ENCODE measurements at regions not wholly inside any gene's neighbourhood (a gene's known extent, or its start where the extent isn't known, plus 50 kb on each side); places are given as distances from the start of the nearest gene placed in this dataset.

GRCh38 chr6:153625089-153625488 lies 414.0 kb upstream of the OPRM1 start:
- H3K9ac ChIP-seq (ENCODE audit: insufficient read length): no peak overlapping the region
- DNase-seq (ENCODE audit: low read depth, low spot score): peak; percentile 95
- no peaks in the 10 kb centered on the region for H3K9me3 ChIP-seq (ENCODE audit: low read depth, low read length)

GRCh38 chr6:153624528-153624927 lies 414.5 kb upstream of the OPRM1 start:
- Histone ChIP-seq H3K36me3 (ENCODE audit: insufficient read depth, low read length) (no peaks in the 10 kb centered on the region), H3K9ac (ENCODE audit: insufficient read length) (no peak overlapping the region), H3K27ac (peak overlapping the region; percentile 77), H3K9me3 (ENCODE audit: low read depth, low read length) (no peaks in the 10 kb centered on the region), H3K4me3 (peak overlapping the region; percentile 55)
- TF ChIP-seq EZH2 (IDR thresholded peaks at IDR 0.05) (no peak), FOXP2 (optimal IDR thresholded peaks at IDR 0.05; ENCODE audit: control extremely low read depth, extremely low read length, insufficient read depth) (no peak), POLR2AphosphoS5 (IDR thresholded peaks at IDR 0.05; ENCODE audit: borderline replicate concordance, low read depth, low read length) (no peak)
- no peak for DNase-seq (ENCODE audit: low read depth, low spot score)

More at GRCh38 chr6:153625089-153625488, 414.0 kb upstream of the OPRM1 start:
- TF ChIP-seq EZH2 (IDR thresholded peaks at IDR 0.05) (no peak), POLR2AphosphoS5 (IDR thresholded peaks at IDR 0.05; ENCODE audit: borderline replicate concordance, low read depth, low read length) (peak; percentile 64; the same call in 1 of the 2 replicates)
- Histone ChIP-seq H3K4me3 (peak overlapping the region; percentile 55), H3K36me3 (ENCODE audit: insufficient read depth, low read length) (no peaks in the 10 kb centered on the region), H3K27ac (peak overlapping the region; percentile 77)

- H3K36me3 ChIP-seq (ENCODE audit: insufficient read depth, low read length): no peaks in the 10 kb centered on the region
- TF ChIP-seq FOXP2 (optimal IDR thresholded peaks at IDR 0.05; ENCODE audit: control extremely low read depth, extremely low read length, insufficient read depth) (no peak), POLR2AphosphoS5 (IDR thresholded peaks at IDR 0.05; ENCODE audit: borderline replicate concordance, low read depth, low read length) (no peak), EZH2 (IDR thresholded peaks at IDR 0.05) (no peak)
- H3K27ac ChIP-seq: peak overlapping the region; percentile 77
- no peak overlapping the region for H3K9ac ChIP-seq (ENCODE audit: insufficient read length)
- DNase-seq (ENCODE audit: low read depth, low spot score): no peak
- H3K9me3 ChIP-seq (ENCODE audit: low read depth, low read length): no peaks in the 10 kb centered on the region
- H3K4me3 ChIP-seq: no peak overlapping the region
Observed at GRCh38 chr6:153623496-153623895, 415.5 kb upstream of the OPRM1 start.

- Histone ChIP-seq H3K9me3 (ENCODE audit: low read depth, low read length) (no peaks in the 10 kb centered on the region), H3K9ac (ENCODE audit: insufficient read length) (no peak overlapping the region), H3K27ac (no peak overlapping the region; the same call in 1 of the 2 replicates), H3K36me3 (ENCODE audit: insufficient read depth, low read length) (no peaks in the 10 kb centered on the region), H3K4me3 (no peak overlapping the region)
- no peak for DNase-seq (ENCODE audit: low read depth, low spot score)
- TF ChIP-seq POLR2AphosphoS5 (IDR thresholded peaks at IDR 0.05; ENCODE audit: borderline replicate concordance, low read depth, low read length): no peak
- TF ChIP-seq FOXP2 (optimal IDR thresholded peaks at IDR 0.05; ENCODE audit: control extremely low read depth, extremely low read length, insufficient read depth): no peak
- no peak for TF ChIP-seq EZH2 (IDR thresholded peaks at IDR 0.05)
Observed at GRCh38 chr6:153621491-153621890, 417.5 kb upstream of the OPRM1 start.

- H3K9me3 ChIP-seq (ENCODE audit: low read depth, low read length): no peaks in the 10 kb centered on the region
- no peak overlapping the region for H3K9ac ChIP-seq (ENCODE audit: insufficient read length)
- no peak overlapping the region for H3K4me3 ChIP-seq
- no peaks in the 10 kb centered on the region for H3K36me3 ChIP-seq (ENCODE audit: insufficient read depth, low read length)
- TF ChIP-seq POLR2AphosphoS5 (IDR thresholded peaks at IDR 0.05; ENCODE audit: borderline replicate concordance, low read depth, low read length) (no peak), FOXP2 (optimal IDR thresholded peaks at IDR 0.05; ENCODE audit: control extremely low read depth, extremely low read length, insufficient read depth) (no peak), EZH2 (IDR thresholded peaks at IDR 0.05) (no peak)
- no peak for DNase-seq (ENCODE audit: low read depth, low spot score)
- no peak overlapping the region for H3K27ac ChIP-seq
Observed at GRCh38 chr6:153621070-153621469, 418.0 kb upstream of the OPRM1 start.

GRCh38 chr6:153618371-153619322 lies 420.4 kb upstream of the OPRM1 start:
- Histone ChIP-seq H3K27ac (no peak overlapping the region), H3K36me3 (ENCODE audit: insufficient read depth, low read length) (no peaks in the 10 kb centered on the region), H3K9ac (ENCODE audit: insufficient read length) (no peak overlapping the region), H3K4me3 (no peak overlapping the region), H3K9me3 (ENCODE audit: low read depth, low read length) (no peaks in the 10 kb centered on the region)
- no peak for DNase-seq (ENCODE audit: low read depth, low spot score)
- TF ChIP-seq FOXP2 (optimal IDR thresholded peaks at IDR 0.05; ENCODE audit: control extremely low read depth, extremely low read length, insufficient read depth) (no peak), POLR2AphosphoS5 (IDR thresholded peaks at IDR 0.05; ENCODE audit: borderline replicate concordance, low read depth, low read length) (no peak)

- Histone ChIP-seq H3K36me3 (ENCODE audit: insufficient read depth, low read length) (no peaks in the 10 kb centered on the region), H3K4me3 (no peak overlapping the region), H3K9me3 (ENCODE audit: low read depth, low read length) (no peaks in the 10 kb centered on the region), H3K9ac (ENCODE audit: insufficient read length) (no peak overlapping the region), H3K27ac (no peak overlapping the region)
- DNase-seq (ENCODE audit: low read depth, low spot score): no peak
- TF ChIP-seq EZH2 (IDR thresholded peaks at IDR 0.05) (no peak), POLR2AphosphoS5 (IDR thresholded peaks at IDR 0.05; ENCODE audit: borderline replicate concordance, low read depth, low read length) (no peak), FOXP2 (optimal IDR thresholded peaks at IDR 0.05; ENCODE audit: control extremely low read depth, extremely low read length, insufficient read depth) (no peak)
Observed at GRCh38 chr6:153616506-153616905, 422.5 kb upstream of the OPRM1 start.

- H3K36me3 ChIP-seq (ENCODE audit: insufficient read depth, low read length): no peaks in the 10 kb centered on the region
- no peak overlapping the region for H3K4me3 ChIP-seq
- TF ChIP-seq POLR2AphosphoS5 (IDR thresholded peaks at IDR 0.05; ENCODE audit: borderline replicate concordance, low read depth, low read length) (no peak), EZH2 (IDR thresholded peaks at IDR 0.05) (no peak), FOXP2 (optimal IDR thresholded peaks at IDR 0.05; ENCODE audit: control extremely low read depth, extremely low read length, insufficient read depth) (no peak)
- no peak overlapping the region for H3K27ac ChIP-seq
- H3K9ac ChIP-seq (ENCODE audit: insufficient read length): no peak overlapping the region
- no peak for DNase-seq (ENCODE audit: low read depth, low spot score)
- no peaks in the 10 kb centered on the region for H3K9me3 ChIP-seq (ENCODE audit: low read depth, low read length)
Observed at GRCh38 chr6:153613719-153614455, 425.2 kb upstream of the OPRM1 start.

Measured in SK-N-MC (cell line).